ENCODE measurements at regions not wholly inside any gene's neighbourhood (a gene's known extent, or its start where the extent isn't known, plus 50 kb on each side); places are given as distances from the start of the nearest gene placed in this dataset.
"Not testable (repeated sequence)": the region's sequence is repeated elsewhere in the genome, so short reads cannot be mapped to it uniquely, and the experiment has no call there.

DNA sequence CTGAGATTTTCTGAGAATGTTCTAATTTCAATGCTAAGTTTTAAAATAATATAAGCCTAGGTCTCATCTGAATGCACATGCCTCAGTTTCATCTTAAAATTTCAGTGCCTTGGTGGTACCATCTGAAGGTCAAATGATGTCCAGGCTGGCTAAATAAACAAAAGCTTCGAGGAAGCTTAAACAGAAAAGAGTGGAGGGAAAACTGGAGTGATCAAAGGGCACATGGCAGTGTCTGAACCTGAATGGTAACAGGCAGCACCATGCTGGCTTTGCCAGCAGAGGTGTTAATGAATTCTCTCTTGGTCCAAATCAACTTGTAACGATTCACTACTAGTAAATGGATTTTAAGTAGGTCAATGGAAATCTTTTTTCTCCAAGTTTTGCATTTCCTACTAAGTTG is 158.4 kb upstream of the MEX3C start:
- WGBS, 3 donors, result 58 to 69% (median 65%) methylated on average over 2 of the region's 2 CpGs
- H3K36me3 ChIP-seq, result no peaks in the 10 kb centered on the region
- TF ChIP-seq POLR2A (IDR thresholded peaks at IDR 0.05) (no peak), EP300 (IDR thresholded peaks at IDR 0.05) (no peak), CTCF (IDR thresholded peaks at IDR 0.05) (no peak)
- no peaks in the 10 kb centered on the region for H3K27me3 ChIP-seq
- DNase-seq, result no peak
- no peaks in the 10 kb centered on the region for H3K9me3 ChIP-seq
- intact Hi-C loops (cut with DNase I), result no loop called here
- no peak overlapping the region for H3K27ac ChIP-seq
- no peak overlapping the region for H3K4me3 ChIP-seq
- H3K4me1 ChIP-seq (ENCODE audit: insufficient read depth), result no peaks in the 10 kb centered on the region

DNA sequence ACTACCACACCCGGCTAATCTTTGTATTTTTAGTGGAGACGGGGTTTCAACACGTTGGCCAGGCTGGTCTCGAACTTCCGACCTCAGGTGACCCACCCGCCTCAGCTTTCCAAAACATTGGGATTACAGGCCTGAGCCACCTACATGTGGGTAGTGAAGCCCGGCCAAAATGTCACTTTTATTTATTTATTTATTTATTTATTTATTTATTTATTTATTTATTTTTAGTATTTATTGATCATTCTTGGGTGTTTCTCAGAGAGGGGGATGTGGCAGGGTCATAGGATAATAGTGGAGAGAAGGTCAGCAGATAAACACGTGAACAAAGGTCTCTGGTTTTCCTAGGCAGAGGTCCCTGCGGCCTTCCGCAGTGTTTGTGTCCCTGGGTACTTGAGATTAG is 162.8 kb upstream of the MEX3C start:
- 84 to 94% (median 93%) methylated on average over 7 to 8 of the region's 10 CpGs for WGBS, 3 donors

GRCh38 chr18:51361130-51361860 is 163.8 kb upstream of the MEX3C start:
- H3K27me3 ChIP-seq, result no peaks in the 10 kb centered on the region
- H3K4me1 ChIP-seq (ENCODE audit: insufficient read depth), result no peaks in the 10 kb centered on the region
- no peak overlapping the region for H3K4me3 ChIP-seq
- H3K9me3 ChIP-seq, result no peaks in the 10 kb centered on the region
- no peak overlapping the region for H3K27ac ChIP-seq
- DNase-seq, result no peak
- intact Hi-C loops (cut with DNase I), result no loop called here
- no peaks in the 10 kb centered on the region for H3K36me3 ChIP-seq
- TF ChIP-seq CTCF (IDR thresholded peaks at IDR 0.05) (no peak), POLR2A (IDR thresholded peaks at IDR 0.05) (no peak), EP300 (IDR thresholded peaks at IDR 0.05) (no peak)
- 63 to 66% (median 64%) methylated on average over 6 of the region's 6 CpGs for WGBS, 3 donors

More for the DNA sequence above, 162.8 kb upstream of the MEX3C start:
- H3K9me3 ChIP-seq; H3K27me3 ChIP-seq; H3K4me3 ChIP-seq; DNase-seq; H3K4me1 ChIP-seq (ENCODE audit: insufficient read depth); H3K36me3 ChIP-seq; H3K27ac ChIP-seq; intact Hi-C loops (cut with DNase I): not testable (repeated sequence)

DNA sequence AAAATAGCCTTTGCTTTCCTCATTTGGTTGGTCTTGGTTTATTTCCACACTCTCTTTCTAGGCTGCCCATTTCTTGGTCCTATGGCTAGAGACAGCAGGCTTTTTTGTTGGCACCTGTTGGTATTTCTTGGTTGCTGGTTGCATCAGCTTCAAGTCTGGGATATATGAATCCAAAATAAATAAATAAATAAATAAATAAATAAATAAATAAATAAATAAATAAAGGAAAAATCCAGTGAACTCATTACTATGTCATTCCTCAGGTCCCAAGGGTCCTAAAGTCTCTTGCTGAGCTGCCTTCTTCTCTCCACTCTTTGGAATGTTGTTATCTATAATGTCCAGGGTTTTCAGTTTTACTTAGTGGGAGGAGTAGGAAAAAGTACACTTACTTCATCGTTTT is 165.9 kb upstream of the MEX3C start:
- no peak for DNase-seq
- H3K9me3 ChIP-seq, result no peaks in the 10 kb centered on the region
- WGBS, 3 donors, result 5 to 12% (median 11%) methylated on average over 1 of the region's 1 CpG
- H3K27ac ChIP-seq, result no peak overlapping the region
- TF ChIP-seq POLR2A (IDR thresholded peaks at IDR 0.05) (no peak), EP300 (IDR thresholded peaks at IDR 0.05) (no peak), CTCF (IDR thresholded peaks at IDR 0.05) (no peak)
- intact Hi-C loops (cut with DNase I), result no loop called here
- no peaks in the 10 kb centered on the region for H3K36me3 ChIP-seq
- H3K4me3 ChIP-seq, result no peak overlapping the region
- H3K27me3 ChIP-seq, result no peaks in the 10 kb centered on the region
- H3K4me1 ChIP-seq (ENCODE audit: insufficient read depth), result no peaks in the 10 kb centered on the region

GRCh38 chr18:51370996-51371395 is 173.5 kb upstream of the MEX3C start:
- Histone ChIP-seq H3K36me3 (no peaks in the 10 kb centered on the region), H3K27ac (no peak overlapping the region), H3K9me3 (no peaks in the 10 kb centered on the region), H3K4me1 (ENCODE audit: insufficient read depth) (no peaks in the 10 kb centered on the region), H3K4me3 (no peak overlapping the region), H3K27me3 (no peaks in the 10 kb centered on the region)
- TF ChIP-seq POLR2A (IDR thresholded peaks at IDR 0.05) (no peak), EP300 (IDR thresholded peaks at IDR 0.05) (no peak), CTCF (IDR thresholded peaks at IDR 0.05) (no peak)
- no peak for DNase-seq
- intact Hi-C loops (cut with DNase I), result no loop called here
- 15 to 24% (median 17%) methylated on average over 3 of the region's 3 CpGs for WGBS, 3 donors

Data from ovary (tissue), 7 donors.